ENCODE measurements at regions not wholly inside any gene's neighbourhood (a gene's known extent, or its start where the extent isn't known, plus 50 kb on each side); places are given as distances from the start of the nearest gene placed in this dataset.
A peak's percentile ranks its signal among the peaks of the same experiment; 100 is the strongest.
"Not testable (repeated sequence)": the region's sequence is repeated elsewhere in the genome, so short reads cannot be mapped to it uniquely, and the experiment has no call there.

DNA sequence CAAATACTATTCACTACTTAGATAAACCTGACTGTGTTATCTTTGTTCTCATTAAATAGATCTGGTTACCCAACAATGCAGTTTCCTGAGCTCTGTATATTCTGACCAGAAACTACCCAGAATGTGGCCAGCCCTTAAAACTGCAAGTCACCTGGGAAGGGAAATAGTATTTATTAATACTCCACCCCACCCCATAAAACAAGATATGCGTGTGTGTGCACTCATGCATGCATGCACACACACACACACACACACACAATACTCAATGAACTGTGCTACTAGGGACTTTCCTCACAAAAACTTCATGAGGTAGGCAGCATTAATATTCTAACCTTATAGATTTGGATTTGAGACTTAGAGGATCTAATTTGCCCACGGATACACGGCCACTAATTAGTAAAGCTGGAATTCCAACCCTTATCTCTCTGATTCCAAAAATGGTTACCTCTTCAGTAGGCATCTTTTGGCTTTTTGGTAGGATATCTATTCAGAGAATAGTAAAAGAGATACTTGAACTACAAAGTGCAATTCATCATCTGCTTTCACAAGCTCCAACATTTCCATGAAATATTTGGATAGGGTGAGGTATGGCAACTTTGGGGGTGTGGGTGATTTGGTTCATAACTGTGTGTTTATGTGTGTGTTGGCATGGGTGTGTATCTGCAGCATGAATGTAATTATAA lies 197.0 kb upstream of the CFAP20DC start:
- no peak for DNase-seq

DNA sequence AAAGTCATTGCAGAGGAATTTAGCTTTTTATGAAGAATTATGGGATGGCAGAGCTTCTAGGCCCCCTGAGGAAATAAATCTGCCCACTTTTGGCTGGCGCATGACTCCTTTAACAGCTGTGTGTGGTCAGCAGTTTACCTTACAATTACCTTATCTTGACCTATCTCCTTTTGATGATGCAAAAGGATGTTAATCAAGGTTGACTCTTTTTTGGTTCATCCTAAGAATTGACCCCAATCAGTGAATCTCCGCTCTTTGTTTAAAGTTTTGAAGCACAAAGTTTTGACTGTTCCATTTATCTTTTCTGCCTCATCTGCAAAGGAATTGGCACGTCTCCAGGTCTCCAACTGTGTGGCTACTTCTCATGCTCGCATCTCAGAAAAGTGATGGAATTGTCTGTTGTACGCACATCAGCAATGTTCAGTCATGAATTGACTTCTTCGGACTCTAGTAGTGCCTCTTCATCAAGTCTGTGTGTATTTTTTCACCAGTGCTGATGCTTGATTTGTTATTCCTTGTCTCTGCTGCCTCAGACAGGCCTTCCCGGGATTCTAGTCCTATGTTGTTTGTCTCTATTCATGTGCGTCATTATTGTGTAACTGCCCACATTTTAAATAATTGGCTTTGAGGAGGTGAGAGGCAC lies 196.2 kb upstream of the CFAP20DC start:
- DNase-seq = peak; percentile 74

DNA sequence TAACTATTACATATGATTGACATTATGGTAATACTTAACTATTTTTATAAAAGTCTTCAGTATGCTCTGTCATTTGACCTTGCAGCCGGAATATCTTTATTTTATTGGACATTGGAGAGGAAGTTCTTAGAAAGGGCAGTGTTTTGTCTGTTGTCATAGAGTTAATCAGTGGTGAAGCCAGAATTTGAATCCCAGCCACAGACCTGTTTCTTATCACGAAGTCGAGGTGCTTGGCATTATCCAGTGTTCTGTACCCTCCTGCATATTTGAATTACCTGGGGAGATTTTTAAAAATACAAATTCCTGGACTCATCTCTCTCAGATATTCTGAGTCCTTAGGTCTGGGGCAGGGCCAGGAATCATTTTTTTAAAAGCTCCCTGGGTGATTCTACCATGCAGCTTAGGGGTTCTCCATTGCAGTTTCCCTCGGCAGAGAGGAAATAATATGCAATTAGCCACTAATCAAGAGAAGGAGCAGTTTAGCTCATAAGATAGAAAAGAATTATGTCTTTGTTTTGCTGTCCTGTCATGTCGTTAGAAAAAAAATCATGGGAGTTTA lies 195.6 kb upstream of the CFAP20DC start:
- no peak for DNase-seq

DNA sequence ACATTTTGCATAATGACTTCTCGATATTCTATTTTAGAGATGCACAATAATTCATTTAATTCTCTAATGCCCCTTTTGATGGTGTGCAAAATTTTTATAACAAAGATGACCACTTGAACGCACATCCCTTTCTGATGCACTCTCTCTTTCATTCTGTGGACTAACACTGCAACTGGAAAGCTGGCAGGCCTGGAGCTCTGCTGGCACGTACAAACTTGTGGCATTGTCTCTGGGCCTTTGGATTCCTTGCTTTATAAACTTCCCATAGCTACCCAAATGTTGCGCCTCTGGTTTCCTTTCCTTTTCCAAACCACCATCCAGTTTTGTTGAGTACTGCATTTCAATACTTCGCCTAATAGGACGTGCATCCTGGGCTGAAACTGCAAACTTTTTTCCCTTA lies 194.5 kb upstream of the CFAP20DC start:
- no peak for DNase-seq

DNA sequence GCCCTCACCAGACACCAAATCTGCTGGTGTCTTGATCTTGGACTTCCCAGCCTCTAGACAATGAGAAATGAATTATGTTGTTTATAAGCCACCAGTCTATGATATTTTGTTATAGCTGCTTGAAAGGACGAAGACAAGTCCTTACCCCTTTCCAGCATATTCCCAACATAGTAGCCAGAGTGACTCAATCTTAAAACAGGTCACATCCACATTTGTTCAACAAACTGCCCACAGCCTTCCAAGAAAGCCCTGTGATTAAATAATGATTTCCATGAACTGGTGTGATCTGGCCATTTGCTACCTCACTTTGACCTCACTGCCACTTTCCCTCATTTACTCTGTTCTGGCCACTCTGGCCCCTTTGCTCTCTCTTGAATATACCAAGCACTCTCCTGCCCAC lies 193.7 kb upstream of the CFAP20DC start:
- no peak for DNase-seq

DNA sequence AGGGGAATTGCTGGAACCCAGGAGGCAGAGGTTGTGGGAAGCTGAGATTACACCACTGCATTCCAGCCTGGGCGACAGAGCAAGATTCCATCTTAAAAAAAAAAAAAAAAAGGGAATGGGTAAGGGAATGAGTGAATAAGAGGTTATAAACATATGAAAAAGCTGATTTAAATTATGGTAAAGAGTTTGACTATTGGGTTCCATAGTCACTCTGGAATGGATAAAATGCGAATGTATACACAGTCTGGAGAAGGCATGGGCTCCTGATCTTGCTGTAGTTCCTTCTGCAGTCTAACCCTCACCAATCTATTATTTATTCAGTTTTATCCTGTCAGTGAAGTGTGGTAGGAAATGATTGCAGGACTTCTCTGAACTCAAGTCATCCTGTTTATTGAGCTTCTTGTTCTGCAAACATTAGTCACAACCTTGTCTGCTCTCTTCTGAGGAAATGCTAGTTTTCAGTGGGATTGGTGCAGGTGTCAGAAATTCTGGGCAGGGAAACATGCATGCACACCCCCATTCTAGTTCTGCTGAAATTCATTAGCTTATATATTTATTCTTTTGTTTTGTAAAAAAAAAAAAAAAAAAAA lies 190.9 kb upstream of the CFAP20DC start:
- no peak for DNase-seq

DNA sequence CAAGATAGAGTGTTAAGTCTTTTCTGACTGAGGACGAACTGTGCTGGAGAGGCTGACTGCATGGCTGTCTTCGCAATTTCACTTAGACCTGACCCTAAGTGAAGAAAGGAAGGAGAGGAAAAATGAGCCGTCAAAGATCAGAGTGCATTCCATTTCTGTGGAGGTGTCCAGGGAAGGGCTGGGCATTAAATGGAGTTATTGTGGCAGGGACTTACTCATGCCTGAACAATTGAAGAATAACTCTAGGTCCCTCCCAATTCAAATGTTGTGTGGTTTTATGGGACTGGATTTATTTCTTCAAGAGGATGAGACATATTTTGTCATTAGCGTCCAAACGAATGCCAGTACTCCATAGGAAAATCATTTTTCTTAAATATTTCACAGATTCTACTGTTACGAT lies 187.3 kb upstream of the CFAP20DC start:
- DNase-seq = no peak

DNA sequence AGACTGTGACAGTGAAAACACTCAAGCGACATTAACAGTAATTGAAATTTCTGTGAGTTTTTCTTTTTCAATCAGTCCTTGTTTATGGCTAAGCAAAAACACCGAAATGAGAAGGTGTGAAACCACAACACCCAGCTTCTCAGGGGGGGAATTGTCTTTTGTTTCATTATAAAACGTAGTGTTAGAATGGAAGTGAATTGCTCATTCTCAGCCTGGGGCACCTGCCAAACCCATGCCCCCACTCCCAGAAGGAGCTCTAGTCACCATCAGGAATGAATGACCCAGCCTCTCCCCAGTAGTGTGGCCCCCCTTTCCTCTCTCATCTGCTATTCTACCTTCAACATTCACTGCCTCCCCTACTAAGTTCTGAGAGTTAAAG lies 185.8 kb upstream of the CFAP20DC start:
- DNase-seq = no peak

DNA sequence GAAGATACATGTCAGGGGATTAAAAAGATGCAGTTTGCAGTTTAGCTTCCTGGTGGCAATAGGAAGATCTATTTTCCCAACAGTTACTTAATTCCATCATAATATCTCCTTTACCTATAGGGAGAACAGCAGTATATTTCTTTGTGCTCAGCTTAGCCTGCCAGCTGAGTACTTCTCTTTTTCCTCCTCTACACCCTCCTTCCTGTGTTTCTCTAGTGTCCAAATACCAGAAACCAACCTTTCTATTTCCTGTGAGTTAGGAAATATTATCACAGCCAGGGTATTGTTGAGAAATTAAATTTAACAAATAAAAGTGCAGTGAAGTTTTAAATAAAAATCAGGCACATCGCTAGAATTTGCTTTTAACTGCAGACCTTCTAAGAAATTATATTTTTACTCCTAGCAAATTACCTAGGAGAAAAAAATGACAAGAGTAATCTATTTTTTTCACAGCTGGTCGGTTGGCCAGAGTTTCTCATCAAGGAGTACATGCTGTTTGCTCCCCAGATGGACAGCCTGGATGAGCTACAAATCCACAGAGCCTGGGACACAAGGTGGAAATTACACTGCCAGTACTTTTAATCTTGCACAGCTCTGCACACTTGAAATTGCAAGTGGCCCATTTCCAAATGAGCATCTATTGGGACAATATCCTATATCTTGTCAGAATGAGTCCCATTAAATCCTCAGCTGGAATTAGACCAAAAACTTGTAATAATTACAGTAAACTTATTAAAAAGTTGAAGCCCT lies 185.2 kb upstream of the CFAP20DC start:
- no peak for DNase-seq

DNA sequence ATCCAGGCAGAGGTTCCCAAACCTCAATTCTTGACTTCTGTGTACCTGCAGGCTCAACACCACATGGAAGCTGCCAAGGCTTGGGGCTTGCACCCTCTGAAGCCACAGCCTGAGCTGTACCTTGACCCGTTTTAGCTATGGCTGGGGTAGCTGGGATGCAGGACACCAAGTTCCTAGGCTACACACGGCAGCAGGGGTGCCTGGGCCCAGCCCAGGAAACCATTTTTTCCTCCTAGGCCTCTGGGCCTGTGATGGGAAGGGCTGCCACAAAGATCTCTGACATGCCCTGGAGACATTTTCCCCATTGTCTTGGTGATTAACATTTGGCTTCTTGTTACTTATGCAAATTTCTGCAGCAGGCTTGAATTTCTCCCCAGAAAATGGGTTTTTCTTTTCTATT lies 180.6 kb upstream of the CFAP20DC start:
- DNase-seq = not testable (repeated sequence)

DNA sequence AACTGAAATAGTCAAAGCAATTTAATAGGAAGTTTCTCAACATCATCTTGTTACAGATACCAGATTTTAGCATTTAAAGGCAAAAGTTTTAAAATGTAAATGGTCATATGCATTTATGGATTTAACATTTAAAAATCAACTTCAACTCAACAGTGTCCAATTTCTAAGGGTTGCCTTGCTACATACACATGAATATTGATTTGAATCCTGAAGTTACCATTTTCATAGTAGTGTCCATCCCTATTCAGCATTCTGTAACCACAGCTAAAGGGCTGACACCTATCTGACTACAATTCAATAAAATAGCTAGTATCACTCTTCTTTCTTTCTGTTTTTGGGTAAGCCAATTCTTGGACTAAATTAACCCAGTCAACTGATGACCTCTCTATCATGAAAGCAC lies 164.0 kb upstream of the CFAP20DC start:
- no peak for DNase-seq

DNA sequence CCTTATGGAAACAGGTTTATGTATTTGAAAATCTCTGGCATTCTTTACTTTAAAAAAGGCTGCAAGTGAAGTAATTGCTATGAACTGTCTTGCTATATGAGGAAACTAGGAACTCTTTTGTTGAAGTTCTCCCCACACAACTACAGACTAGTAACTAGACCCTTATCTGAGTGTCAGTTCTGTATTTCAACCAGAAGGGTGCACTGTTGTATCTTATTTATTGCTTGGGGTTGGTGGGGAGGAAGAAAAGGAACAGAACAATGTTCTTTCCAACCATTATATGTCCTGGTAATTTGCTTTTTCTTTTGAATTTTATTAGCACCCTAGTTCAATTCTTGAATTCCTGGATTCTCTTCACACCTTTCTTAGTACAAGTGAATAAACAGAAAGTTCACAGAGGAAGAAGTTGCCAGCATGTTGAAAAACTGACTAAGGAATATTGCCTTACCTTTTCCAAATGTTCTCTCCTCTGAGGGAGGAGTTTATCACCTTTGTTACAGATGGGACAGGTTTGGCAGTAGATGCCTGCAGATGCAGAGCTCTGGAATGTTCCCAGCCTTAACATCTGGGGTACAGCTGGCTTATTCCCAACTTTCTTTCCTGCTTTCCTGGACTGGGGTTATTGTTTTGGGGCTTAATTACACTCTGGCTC lies 162.4 kb upstream of the CFAP20DC start:
- peak; percentile 37 for DNase-seq

DNA sequence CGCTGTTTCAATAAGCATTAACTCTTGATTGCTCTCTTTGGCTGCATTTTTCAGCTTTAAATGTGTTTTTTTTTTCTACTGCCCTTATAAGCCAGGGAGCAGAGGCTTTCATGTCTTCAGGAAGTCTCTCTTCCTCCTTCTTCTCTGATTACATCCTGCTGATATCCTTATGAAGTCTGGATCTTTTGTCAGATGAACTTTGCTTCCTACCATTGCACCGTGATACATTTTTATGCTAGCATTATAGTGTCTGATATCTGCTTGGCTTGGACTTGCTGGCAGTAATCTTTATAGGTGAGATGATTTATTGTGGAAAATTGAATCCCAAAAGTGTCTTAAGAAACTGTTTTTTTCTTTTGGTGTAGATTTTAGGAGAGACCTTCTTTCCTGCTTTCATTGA lies 160.4 kb upstream of the CFAP20DC start:
- DNase-seq = no peak

DNA sequence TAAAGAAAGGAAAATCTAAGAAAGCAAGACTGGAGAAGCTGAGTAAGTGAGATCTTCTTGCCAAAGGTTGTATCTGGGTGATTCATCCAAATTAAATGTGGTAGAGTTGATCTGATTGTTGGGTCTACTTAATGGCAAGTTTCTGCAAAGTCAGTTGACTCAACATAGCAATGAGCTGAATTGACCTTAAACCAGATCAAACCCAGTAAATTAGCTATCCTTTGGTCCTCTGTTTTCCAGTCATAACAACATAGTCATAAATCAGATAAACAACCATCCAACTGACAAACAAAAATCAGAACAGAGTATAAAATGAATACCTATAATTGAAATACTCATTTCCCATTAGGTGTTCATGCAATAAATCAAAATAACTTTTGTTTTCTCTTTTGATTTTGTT lies 142.6 kb upstream of the CFAP20DC start:
- DNase-seq = no peak

DNA sequence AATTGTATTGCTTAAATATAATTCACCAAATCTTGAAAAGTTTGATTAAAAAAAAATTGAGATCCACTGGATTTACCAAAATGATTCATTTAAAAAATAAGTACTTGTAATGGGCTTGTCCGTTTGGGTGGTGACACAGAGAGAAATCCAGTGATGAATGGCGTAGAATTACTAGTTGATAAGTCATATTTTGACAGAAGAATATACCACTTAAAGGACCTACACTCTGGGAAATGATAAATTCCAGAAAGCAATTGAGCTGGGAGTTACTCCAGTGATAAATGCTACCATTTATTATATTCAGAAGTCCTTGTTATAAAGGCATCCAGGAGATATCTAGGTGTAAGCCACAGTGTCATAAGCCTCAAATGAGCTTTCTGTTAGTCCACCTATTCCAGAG lies 141.8 kb upstream of the CFAP20DC start:
- no peak for DNase-seq

DNA sequence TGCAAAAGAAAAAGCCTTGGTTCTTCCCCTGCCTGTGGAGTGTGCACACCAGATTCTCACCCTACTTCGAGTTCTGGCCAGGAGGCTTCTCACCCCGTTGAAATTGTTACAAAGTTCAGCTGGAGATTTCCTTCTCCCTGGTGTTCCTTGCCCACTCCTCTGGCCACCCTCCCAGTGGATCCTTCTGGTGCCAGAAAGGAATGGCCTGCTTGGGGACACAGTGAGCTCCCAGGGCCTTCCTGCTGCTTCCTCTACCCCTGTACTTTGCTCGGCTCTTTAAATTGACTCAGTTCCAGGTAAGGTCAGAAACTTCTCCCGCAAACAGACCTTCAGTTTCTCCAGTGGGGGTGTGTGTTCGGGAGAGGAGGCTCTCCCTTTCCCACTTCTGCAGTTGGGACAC lies 140.1 kb upstream of the CFAP20DC start:
- no peak for DNase-seq

DNA sequence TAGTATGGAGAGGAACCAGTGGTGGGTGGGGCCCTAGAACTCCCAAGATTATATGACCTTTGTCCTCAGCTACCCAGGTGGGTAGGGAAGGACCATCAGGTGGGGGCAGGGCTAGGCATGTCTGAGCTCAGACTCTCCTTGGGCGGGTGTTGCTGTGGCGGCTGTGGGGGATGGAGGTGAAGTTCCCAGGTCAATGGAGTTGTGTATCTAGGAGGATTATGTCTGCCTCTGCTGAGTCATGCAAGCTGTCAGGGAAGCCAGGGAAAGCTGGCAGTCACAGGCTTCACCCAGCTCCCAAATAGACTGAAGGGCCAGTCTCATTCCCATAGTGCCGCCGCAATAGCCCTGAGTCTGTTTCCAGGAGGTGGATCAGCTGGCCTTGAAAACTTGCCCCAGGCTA lies 139.7 kb upstream of the CFAP20DC start:
- DNase-seq = no peak

DNA sequence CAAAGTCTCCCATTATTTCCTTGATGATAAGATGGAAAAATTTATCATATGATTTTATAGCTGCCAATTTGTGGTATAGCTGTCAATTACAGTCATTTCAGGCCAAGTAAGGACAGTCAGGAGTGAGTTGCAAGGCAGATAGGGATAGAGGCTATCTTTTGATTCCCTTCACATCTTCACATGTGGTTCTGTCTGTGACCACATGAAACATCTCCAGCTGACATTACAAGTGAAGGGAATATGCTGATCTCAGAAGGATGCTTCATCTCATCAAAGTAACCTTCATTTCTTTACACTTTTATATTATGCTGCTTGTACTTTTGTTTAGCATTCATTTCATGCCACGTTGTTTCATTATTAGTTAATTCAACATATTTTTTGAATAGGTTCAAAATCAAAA lies 136.9 kb upstream of the CFAP20DC start:
- no peak for DNase-seq

DNA sequence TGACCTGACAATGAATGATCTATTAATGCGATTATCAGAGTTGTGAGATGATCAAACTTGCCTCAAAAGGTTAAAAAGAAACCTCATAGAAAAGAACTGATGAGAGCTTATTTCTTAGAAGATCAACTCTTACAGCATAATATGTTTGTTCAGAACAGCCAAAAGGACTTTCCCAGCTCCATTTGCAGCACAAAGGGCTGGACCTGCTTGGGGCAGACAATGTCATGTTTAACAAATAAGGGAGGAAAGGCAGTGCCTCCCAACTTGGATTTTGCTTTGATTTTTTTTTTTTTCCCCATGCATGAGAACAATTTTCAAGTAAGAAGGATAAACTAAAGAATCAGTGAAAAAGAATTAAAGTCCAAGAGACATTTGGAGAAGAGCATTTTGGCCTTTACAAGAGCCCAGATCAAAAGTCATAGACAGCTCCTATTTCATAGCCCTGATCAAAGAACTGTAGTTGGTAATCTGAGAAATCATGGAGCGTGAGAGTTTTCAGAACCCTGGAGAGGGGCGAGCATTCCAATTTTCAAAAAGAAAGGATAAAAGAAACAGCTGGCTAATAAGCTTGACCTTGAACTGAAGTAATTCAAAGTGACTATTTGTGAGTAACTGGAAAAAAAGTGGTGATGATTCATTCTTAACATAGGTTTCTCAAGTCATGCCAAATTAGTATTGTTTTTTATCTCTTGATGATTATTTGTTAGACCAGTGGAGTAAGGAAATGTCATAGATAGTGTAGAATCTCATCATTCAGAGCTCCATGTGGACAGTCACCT lies 136.0 kb upstream of the CFAP20DC start:
- peak; percentile 4 for DNase-seq

DNA sequence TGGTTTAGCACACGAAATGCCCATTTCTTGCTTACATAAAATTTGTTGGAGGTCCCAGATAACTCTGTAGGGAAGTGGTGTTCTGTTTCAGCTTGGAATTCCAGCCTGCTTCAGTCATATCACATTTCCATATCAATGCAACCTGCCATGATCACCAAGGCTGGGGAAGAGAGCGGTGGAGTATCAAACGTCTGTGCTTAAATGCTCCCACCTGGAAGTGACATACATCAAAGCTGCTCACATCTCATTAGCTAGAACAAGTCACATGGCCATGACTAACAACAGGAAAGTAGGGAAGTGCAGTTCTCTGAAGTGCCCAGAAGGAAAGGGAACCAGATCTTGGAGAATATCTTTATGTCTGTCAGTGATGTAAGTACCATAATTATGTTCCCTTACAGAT lies 130.2 kb upstream of the CFAP20DC start:
- DNase-seq = no peak

DNA sequence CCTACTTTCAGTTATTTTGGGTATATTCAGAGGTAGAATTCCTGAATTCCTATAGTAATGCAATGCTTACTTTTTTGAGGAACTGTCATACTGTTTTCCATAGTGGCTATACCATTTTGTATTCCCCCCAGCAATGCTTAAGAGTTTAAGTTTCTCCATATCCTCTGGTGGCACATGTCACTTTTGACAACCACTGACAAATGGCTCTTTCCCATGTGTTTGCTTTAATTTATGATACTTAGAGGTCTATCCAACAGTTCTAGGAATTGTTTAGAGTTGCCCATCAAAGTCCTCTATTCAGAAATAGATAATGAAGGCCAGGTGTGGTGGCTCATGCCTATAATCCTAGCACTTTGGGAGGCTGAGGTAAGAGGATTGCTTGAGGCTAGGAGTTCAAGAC lies 128.9 kb upstream of the CFAP20DC start:
- DNase-seq = no peak

DNA sequence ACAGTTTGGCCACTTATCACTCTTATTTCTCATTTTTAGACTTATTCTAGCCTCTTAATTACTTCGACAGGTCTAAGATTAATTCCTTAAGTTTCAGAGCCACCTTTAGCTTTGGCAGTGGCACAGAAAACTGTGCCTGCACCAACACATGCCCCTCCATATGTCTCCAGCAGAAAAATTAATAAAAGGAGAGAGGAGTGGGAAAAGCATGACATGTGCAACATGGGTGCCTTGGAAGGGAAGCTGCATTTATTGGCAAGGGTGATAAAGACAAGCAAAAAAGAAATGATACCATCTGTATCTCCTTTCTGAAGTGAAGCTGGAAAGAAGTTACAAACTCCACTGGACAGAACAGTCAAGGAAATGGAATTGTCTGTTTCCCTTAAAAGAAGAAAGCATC lies 121.7 kb upstream of the CFAP20DC start:
- DNase-seq = no peak

Measured in NCI-H2227 treated with DMSO at 0.1 percent for 48 hours (cell line).